Gastrocnemius medialis (tissue), 4 donors: ENCODE measurements at regions not wholly inside any gene's neighbourhood (a gene's known extent, or its start where the extent isn't known, plus 50 kb on each side); places are given as distances from the start of the nearest gene placed in this dataset.

Experiments
- ATAC-seq, 2 donors: fragments of 150-250 bp; one replicate each; pipeline ENCODE4 v1.9.1; 2016
- DNase-seq, 2 donors: peaks; one replicate each; pipeline ENCODE4 v3.0.0-alpha.2; 2019
- H3K27ac ChIP-seq, 4 donors: fragments of 200-600 bp; sonication (generic); 1 replicate in 1 of 4; 2 replicates in 3 of 4; pipeline ENCODE4 v1.5.1; 2016 to 2018; ENCODE audit warnings: mild to moderate bottlenecking in 2 of 4, moderate library complexity in 1 of 4
- H3K27me3 ChIP-seq, 3 donors: fragments of 200-600 bp; sonication (generic) in 2 of 3; 1 replicate in 1 of 3; 2 replicates in 2 of 3; pipeline versions ENCODE4 v1.5.1 to v1.6.0; 2016 to 2019; ENCODE audit warnings: mild to moderate bottlenecking in 1 of 3, moderate library complexity in 1 of 3
- H3K36me3 ChIP-seq, 2 donors: fragments of 200-600 bp; sonication (generic) in 1 of 2; one replicate each; pipeline ENCODE4 v1.5.1; 2017 to 2018
- H3K4me1 ChIP-seq, 2 donors: fragments of 200-600 bp; sonication (generic) in 1 of 2; one replicate each; pipeline ENCODE4 v1.5.1; 2016 to 2017; ENCODE audit warnings: mild to moderate bottlenecking in 2 of 2
- H3K4me3 ChIP-seq, 4 donors: fragments of 200-600 bp; sonication (generic) in 3 of 4; 1 replicate in 1 of 4; 2 replicates in 3 of 4; pipeline ENCODE4 v1.5.1; 2016 to 2019; ENCODE audit warnings: mild to moderate bottlenecking in 2 of 4
- H3K9me3 ChIP-seq, 3 donors: fragments of 200-600 bp; sonication (generic) in 2 of 3; 1 replicate in 1 of 3; 2 replicates in 2 of 3; pipeline ENCODE4 v1.5.1; 2016 to 2019
- POLR2A ChIP-seq, 2 donors: fragments of 450-650 bp; IDR thresholded peaks; one replicate each; pipeline ENCODE4 v1.6.1; 2017; ENCODE audit warnings: antibody characterized with exemption in 2 of 2, mild to moderate bottlenecking in 2 of 2, moderate library complexity in 2 of 2
- in situ Hi-C, 4 donors: fragments of 200-750 bp; cut with MboI; loops; one replicate each; pipeline versions ENCODE4 v1.15.0 to v1.8.0; 2017; ENCODE audit warnings: low sequenced_read_pairs in 4 of 4
- intact Hi-C: fragments of 100-400 bp; cut with DNase I; formaldehyde crosslinking; loops from one replicate; pipeline ENCODE4 v1.15.1; 2023; ENCODE audit warnings: low total_unique reads
- TF ChIP-seq, protein P1 (sequence below), 5 experiments: fragments of 450-650 bp in 3 of 5; fragments of 200-600 bp in 2 of 5; sonication (generic) in 2 of 5; IDR thresholded peaks in 4 of 5; conservative IDR thresholded peaks in 1 of 5; 1 replicate in 4 of 5; 2 replicates in 1 of 5; pipeline ENCODE4 v1.5.1; 2016 to 2019; ENCODE audit warnings: antibody characterized with exemption in 5 of 5, mild to moderate bottlenecking in 3 of 5, moderate library complexity in 3 of 5

DNA sequence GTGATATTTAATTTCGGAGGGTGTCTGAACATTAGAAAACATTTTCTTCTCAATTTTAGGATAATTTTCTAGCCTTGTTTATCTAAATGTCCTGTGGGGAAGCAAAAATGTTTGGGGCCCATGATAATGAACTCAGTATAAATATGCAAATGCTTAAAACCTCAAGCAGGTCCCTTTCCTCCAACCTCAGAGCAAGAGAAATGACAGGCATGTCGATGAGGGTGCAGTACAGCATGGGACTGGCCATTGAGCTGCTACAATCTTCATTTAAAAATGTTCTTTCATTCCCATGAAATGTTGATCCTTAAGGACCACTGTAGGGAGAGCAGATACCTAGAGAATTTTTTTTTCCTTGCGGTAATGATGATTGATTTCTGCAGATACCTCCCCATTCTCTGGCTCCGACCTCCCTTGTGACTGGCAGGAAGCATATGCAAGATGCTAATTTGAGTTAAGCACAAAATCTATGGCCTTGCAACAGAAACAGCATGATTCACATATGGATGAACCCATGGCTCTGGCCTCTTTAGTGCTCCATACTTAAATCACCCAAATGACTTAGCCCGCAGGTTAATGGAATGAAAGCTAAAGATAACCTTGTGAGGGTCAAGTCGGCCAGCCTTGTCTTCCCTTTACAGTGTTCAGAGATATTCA lies 243.3 kb downstream of the SOX4 start:
- Histone ChIP-seq H3K4me3 (no peak overlapping the region), H3K4me1 (no peaks in the 10 kb centered on the region), H3K9me3 (no peaks in the 10 kb centered on the region), H3K27me3 (no peaks in the 10 kb centered on the region), H3K36me3 (no peaks in the 10 kb centered on the region), H3K27ac (no peak overlapping the region)
- in situ Hi-C loops (no loop called here), intact Hi-C loops (no loop called here)
- no peak for ATAC-seq
- DNase-seq, result no peak
- no peak for TF ChIP-seq POLR2A (IDR thresholded peaks at IDR 0.05)
- TF ChIP-seq, protein P1, sequence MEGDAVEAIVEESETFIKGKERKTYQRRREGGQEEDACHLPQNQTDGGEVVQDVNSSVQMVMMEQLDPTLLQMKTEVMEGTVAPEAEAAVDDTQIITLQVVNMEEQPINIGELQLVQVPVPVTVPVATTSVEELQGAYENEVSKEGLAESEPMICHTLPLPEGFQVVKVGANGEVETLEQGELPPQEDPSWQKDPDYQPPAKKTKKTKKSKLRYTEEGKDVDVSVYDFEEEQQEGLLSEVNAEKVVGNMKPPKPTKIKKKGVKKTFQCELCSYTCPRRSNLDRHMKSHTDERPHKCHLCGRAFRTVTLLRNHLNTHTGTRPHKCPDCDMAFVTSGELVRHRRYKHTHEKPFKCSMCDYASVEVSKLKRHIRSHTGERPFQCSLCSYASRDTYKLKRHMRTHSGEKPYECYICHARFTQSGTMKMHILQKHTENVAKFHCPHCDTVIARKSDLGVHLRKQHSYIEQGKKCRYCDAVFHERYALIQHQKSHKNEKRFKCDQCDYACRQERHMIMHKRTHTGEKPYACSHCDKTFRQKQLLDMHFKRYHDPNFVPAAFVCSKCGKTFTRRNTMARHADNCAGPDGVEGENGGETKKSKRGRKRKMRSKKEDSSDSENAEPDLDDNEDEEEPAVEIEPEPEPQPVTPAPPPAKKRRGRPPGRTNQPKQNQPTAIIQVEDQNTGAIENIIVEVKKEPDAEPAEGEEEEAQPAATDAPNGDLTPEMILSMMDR (IDR thresholded peaks at IDR 0.05 in 4 of 5, conservative IDR thresholded peaks at IDR 0.05 in 1 of 5), result no peak

GRCh38 chr6:21840428-21840827 lies 246.9 kb downstream of the SOX4 start:
- DNase-seq (no peak), ATAC-seq (no peak)
- Histone ChIP-seq H3K4me1 (peaks cover 8 to 11% of the 10 kb centered on the region in 2 donors), H3K27me3 (no peaks in the 10 kb centered on the region), H3K36me3 (no peaks in the 10 kb centered on the region), H3K4me3 (no peak overlapping the region), H3K27ac (no peak overlapping the region), H3K9me3 (no peaks in the 10 kb centered on the region)
- TF ChIP-seq POLR2A (IDR thresholded peaks at IDR 0.05), result no peak
- TF ChIP-seq, protein P1 (IDR thresholded peaks at IDR 0.05 in 4 of 5, conservative IDR thresholded peaks at IDR 0.05 in 1 of 5), result no peak
- in situ Hi-C loops, result no loop called here
- intact Hi-C loops, result no loop called here

DNA sequence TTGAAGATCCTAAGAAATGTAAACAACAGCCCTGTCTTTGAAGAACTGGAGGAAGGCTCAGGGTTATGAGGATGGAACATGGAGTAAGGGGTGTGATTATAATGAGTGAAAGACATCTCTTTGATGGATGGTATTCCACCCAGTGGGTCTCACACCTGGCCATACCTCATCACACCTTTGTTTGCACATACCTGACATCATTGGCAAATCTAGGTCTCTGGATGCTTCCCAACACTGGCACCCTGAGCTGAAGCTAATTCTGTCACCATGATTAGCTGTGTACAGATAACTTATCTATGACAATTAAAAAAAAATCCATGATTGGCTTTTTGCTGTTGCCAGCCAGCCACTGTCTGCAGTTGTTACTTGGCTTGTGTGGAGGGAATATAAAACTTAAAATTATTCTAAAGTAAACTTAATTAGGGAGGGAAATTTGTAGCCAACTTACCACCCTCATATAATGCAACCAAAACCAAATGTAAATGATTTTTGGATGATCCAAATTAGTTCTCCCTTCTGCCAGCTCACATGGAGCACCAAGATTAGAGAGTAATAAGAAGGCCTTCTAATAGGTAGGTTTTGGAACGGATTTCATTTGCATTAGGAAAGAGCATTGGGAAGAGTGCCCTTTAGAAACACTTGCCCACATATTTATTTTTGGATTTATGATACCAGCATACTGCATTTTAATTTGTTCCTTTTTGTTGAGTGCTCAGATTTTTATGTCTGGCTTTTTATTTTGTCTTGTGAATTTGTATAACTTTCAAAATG lies 249.5 kb downstream of the SOX4 start:
- Histone ChIP-seq H3K36me3 (no peaks in the 10 kb centered on the region), H3K4me1 (peaks cover 19 to 22% of the 10 kb centered on the region in 2 donors), H3K27me3 (no peaks in the 10 kb centered on the region), H3K9me3 (no peaks in the 10 kb centered on the region), H3K27ac (no peak overlapping the region), H3K4me3 (no peak overlapping the region)
- ATAC-seq (no peak), DNase-seq (no peak)
- in situ Hi-C loops (no loop called here), intact Hi-C loops (no loop called here)
- TF ChIP-seq POLR2A (IDR thresholded peaks at IDR 0.05), result no peak

GRCh38 chr6:21844120-21844917 lies 250.8 kb downstream of the SOX4 start:
- Histone ChIP-seq H3K4me1 (peaks cover 19 to 22% of the 10 kb centered on the region in 2 donors), H3K4me3 (no peak overlapping the region), H3K27ac (peak overlapping the region in 1 of 4 donors; percentile 11), H3K27me3 (no peaks in the 10 kb centered on the region), H3K36me3 (no peaks in the 10 kb centered on the region), H3K9me3 (no peaks in the 10 kb centered on the region)
- TF ChIP-seq, protein P1 (IDR thresholded peaks at IDR 0.05 in 4 of 5, conservative IDR thresholded peaks at IDR 0.05 in 1 of 5), result no peak
- TF ChIP-seq POLR2A (IDR thresholded peaks at IDR 0.05), result no peak
- DNase-seq, result no peak
- ATAC-seq, result no peak
- intact Hi-C loops (no loop called here), in situ Hi-C loops (no loop called here)

DNA sequence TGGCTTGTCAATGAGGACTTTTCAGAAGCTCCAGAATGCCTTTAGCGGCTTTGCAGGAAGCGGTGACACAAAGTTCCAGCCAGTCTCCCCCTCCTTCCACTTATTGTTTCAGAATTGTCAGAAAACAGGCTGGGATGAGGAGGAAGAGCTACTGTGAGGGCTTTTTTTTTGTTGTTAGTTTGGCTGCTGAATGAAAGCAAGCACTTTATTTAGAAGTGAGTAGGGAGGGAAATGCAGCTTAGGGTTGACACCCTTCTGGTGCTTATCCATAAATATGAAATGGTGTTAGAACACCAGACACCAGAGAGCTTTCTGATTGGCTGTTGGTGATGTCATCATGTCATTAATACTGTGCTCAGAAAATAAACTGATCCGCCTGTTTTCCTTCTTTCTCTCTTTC lies 251.5 kb downstream of the SOX4 start:
- peak in 1 of 2 donors; percentile 2 for DNase-seq
- no peak for ATAC-seq
- intact Hi-C loops, result no loop called here

More for the DNA sequence above, 251.5 kb downstream of the SOX4 start:
- in situ Hi-C loops, result no loop called here
- TF ChIP-seq POLR2A (IDR thresholded peaks at IDR 0.05), result no peak
- TF ChIP-seq, protein P1 (IDR thresholded peaks at IDR 0.05 in 4 of 5, conservative IDR thresholded peaks at IDR 0.05 in 1 of 5), result no peak
- peaks cover 19 to 22% of the 10 kb centered on the region in 2 donors for H3K4me1 ChIP-seq
- H3K9me3 ChIP-seq, result no peaks in the 10 kb centered on the region
- H3K36me3 ChIP-seq, result no peaks in the 10 kb centered on the region
- H3K27me3 ChIP-seq, result no peaks in the 10 kb centered on the region
- no peak overlapping the region for H3K4me3 ChIP-seq
- peak overlapping the region in 3 of 4 donors; percentile 10 to 12 (median 11) for H3K27ac ChIP-seq
